ENCODE measurements at regions not wholly inside any gene's neighbourhood (a gene's known extent, or its start where the extent isn't known, plus 50 kb on each side); places are given as distances from the start of the nearest gene placed in this dataset.
A peak's percentile ranks its signal among the peaks of the same experiment; 100 is the strongest.

DNA sequence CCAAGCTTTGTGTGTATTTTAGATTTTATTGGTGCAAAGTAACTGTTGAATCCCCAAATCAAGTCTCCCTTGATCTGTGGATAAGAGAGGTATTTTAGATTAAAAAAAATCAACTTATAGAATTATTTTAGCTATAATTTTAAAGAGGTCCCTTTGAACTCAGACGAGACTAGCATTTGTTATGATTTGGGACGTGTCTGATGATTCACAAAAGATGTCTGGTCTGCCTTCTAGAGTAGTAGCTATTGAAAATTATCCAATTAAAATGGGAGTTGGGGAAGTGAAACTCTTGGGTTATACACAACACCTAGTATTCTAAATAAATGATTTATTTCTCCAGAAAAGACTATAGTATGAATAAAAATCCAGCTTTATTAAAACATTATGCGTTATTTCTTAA, 227.9 kb upstream of the GRIA4 start:
- no peaks in the 10 kb centered on the region for H3K27me3 ChIP-seq (ENCODE audit: insufficient read depth, low read depth)
- H3K9me3 ChIP-seq (ENCODE audit: insufficient read depth, low read depth): no peaks in the 10 kb centered on the region
- H3K27ac ChIP-seq: no peak overlapping the region
- POLR2A ChIA-PET (ENCODE audit: unreplicated experiment): no interaction called here
- intact Hi-C loops (cut with micrococcal nuclease; ENCODE audit: unreplicated experiment): no loop called here
- no peaks in the 10 kb centered on the region for H3K36me3 ChIP-seq (ENCODE audit: low read depth)
- no peaks in the 10 kb centered on the region for H3K9me2 ChIP-seq (ENCODE audit: insufficient read depth)
- no peaks in the 10 kb centered on the region for H3F3A ChIP-seq (ENCODE audit: insufficient read depth, low read depth)
- no peaks in the 10 kb centered on the region for H3K4me1 ChIP-seq (replicated peaks; ENCODE audit: insufficient read depth)
- no peak overlapping the region for H3K4me3 ChIP-seq
- no peak for TF ChIP-seq EZH2 (IDR thresholded peaks at IDR 0.05; ENCODE audit: low read depth)
- TF ChIP-seq, protein P1, sequence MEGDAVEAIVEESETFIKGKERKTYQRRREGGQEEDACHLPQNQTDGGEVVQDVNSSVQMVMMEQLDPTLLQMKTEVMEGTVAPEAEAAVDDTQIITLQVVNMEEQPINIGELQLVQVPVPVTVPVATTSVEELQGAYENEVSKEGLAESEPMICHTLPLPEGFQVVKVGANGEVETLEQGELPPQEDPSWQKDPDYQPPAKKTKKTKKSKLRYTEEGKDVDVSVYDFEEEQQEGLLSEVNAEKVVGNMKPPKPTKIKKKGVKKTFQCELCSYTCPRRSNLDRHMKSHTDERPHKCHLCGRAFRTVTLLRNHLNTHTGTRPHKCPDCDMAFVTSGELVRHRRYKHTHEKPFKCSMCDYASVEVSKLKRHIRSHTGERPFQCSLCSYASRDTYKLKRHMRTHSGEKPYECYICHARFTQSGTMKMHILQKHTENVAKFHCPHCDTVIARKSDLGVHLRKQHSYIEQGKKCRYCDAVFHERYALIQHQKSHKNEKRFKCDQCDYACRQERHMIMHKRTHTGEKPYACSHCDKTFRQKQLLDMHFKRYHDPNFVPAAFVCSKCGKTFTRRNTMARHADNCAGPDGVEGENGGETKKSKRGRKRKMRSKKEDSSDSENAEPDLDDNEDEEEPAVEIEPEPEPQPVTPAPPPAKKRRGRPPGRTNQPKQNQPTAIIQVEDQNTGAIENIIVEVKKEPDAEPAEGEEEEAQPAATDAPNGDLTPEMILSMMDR (conservative IDR thresholded peaks at IDR 0.05): no peak
- H3K79me2 ChIP-seq (ENCODE audit: low read depth): no peaks in the 10 kb centered on the region
- H2AFZ ChIP-seq: no peak overlapping the region
- CTCF ChIA-PET: no interaction called here
- no peaks in the 10 kb centered on the region for H4K20me1 ChIP-seq (ENCODE audit: insufficient read depth)
- no peak for DNase-seq
- H3K4me2 ChIP-seq: no peak overlapping the region
- BruUV-seq (replicated peaks): no TSS peak

DNA sequence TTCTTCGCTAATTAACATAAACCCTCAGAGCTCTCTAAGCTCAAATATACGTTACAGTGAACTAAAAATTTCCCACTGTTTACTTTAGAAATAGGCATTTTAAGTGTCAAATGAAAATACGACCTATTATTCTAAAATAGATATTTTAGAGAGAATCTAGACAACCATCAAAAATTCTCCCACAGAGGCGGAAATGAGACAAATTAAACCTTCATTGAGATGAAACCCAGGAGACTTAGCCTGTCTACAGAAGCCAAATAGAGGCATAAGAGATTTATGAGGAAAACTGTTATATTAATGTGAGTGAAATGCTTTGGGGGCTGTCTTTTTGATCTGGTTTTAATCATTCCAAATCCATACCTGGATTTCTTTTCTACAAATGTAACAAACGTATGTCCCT, 232.0 kb upstream of the GRIA4 start:
- Histone ChIP-seq H4K20me1 (ENCODE audit: insufficient read depth) (no peaks in the 10 kb centered on the region), H2AFZ (no peak overlapping the region), H3K4me2 (no peak overlapping the region), H3K79me2 (ENCODE audit: low read depth) (no peaks in the 10 kb centered on the region), H3K4me3 (no peak overlapping the region), H3K9me2 (ENCODE audit: insufficient read depth) (no peaks in the 10 kb centered on the region), H3K27ac (no peak overlapping the region), H3K9me3 (ENCODE audit: insufficient read depth, low read depth) (peaks cover 15% of the 10 kb centered on the region; the same call in 1 of the 2 replicates), H3K36me3 (ENCODE audit: low read depth) (no peaks in the 10 kb centered on the region), H3K4me1 (replicated peaks; ENCODE audit: insufficient read depth) (no peaks in the 10 kb centered on the region), H3K27me3 (ENCODE audit: insufficient read depth, low read depth) (no peaks in the 10 kb centered on the region), H3F3A (ENCODE audit: insufficient read depth, low read depth) (no peaks in the 10 kb centered on the region)
- CTCF ChIA-PET: no interaction called here
- BruUV-seq (replicated peaks): no TSS peak
- intact Hi-C loops (cut with micrococcal nuclease; ENCODE audit: unreplicated experiment): no loop called here
- no peak for TF ChIP-seq EZH2 (IDR thresholded peaks at IDR 0.05; ENCODE audit: low read depth)
- TF ChIP-seq, protein P1 (conservative IDR thresholded peaks at IDR 0.05): no peak
- POLR2A ChIA-PET (ENCODE audit: unreplicated experiment): no interaction called here
- no peak for DNase-seq

DNA sequence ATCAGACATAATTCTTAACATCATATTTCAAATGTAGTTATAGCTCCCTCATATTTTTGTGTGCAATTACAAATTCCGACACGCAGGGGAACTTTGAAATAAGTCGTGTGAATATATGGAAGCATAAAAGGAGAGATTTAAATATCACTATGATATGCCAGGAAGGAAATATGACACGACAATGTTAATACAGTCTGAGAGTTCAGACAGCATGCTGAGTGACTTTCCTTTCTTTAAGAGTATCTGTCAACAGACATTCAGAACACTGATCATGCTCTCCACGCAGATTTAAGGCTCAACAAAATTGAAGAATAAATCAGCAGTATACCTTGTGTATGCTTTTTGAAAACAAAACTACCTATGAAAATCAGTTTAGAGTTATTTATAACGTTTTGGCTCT, 232.6 kb upstream of the CARD18 start:
- intact Hi-C loops (cut with micrococcal nuclease; ENCODE audit: unreplicated experiment): no loop called here
- no TSS peak for BruUV-seq (replicated peaks)
- peaks cover 15% of the 10 kb centered on the region; the same call in 1 of the 2 replicates for H3K9me3 ChIP-seq (ENCODE audit: insufficient read depth, low read depth)
- H4K20me1 ChIP-seq (ENCODE audit: insufficient read depth): no peaks in the 10 kb centered on the region
- H3K27ac ChIP-seq: no peak overlapping the region
- H3K4me1 ChIP-seq (replicated peaks; ENCODE audit: insufficient read depth): peaks cover 25% of the 10 kb centered on the region
- ChIA-PET POLR2A (ENCODE audit: unreplicated experiment) (no interaction called here), CTCF (no interaction called here)
- H3K9me2 ChIP-seq (ENCODE audit: insufficient read depth): no peaks in the 10 kb centered on the region
- TF ChIP-seq EZH2 (IDR thresholded peaks at IDR 0.05; ENCODE audit: low read depth): no peak
- TF ChIP-seq, protein P1 (conservative IDR thresholded peaks at IDR 0.05): no peak
- no peak overlapping the region for H3K4me3 ChIP-seq
- no peak for DNase-seq
- H3K79me2 ChIP-seq (ENCODE audit: low read depth): no peaks in the 10 kb centered on the region
- no peak overlapping the region for H3K4me2 ChIP-seq
- no peaks in the 10 kb centered on the region for H3K27me3 ChIP-seq (ENCODE audit: insufficient read depth, low read depth)
- 0 out of 2 replicates have a peak overlapping the region, but pooled peaks have one; percentile 60 for H2AFZ ChIP-seq
- H3F3A ChIP-seq (ENCODE audit: insufficient read depth, low read depth): peaks cover 9% of the 10 kb centered on the region
- H3K36me3 ChIP-seq (ENCODE audit: low read depth): no peaks in the 10 kb centered on the region

Data from PC-9 (cell line).